ENCODE measurements at regions not wholly inside any gene's neighbourhood (a gene's known extent, or its start where the extent isn't known, plus 50 kb on each side); places are given as distances from the start of the nearest gene placed in this dataset.

- Histone ChIP-seq H3K4me3 (ENCODE audit: insufficient read depth, low read depth, low read length) (no peak overlapping the region), H3K27me3 (ENCODE audit: control insufficient read depth, insufficient read depth, low read length) (no peaks in the 10 kb centered on the region), H3K36me3 (replicated peaks; ENCODE audit: control insufficient read depth, insufficient read depth, low read length) (no peaks in the 10 kb centered on the region)
- DNase-seq = no peak
These were observed 56.8 kb upstream of the GRIA4 start for GRCh38 chr11:105553025-105553424.

GRCh38 chr11:105548359-105548758 is 61.5 kb upstream of the GRIA4 start:
- no peak for DNase-seq

GRCh38 chr11:105538588-105538987 is 71.3 kb upstream of the GRIA4 start:
- no peak overlapping the region for H3K4me3 ChIP-seq (ENCODE audit: insufficient read depth, low read depth, low read length)
- H3K27me3 ChIP-seq (ENCODE audit: control insufficient read depth, insufficient read depth, low read length) = no peaks in the 10 kb centered on the region
- no peak for DNase-seq
- H3K36me3 ChIP-seq (replicated peaks; ENCODE audit: control insufficient read depth, insufficient read depth, low read length) = no peaks in the 10 kb centered on the region

More at GRCh38 chr11:105548359-105548758, 61.5 kb upstream of the GRIA4 start:
- Histone ChIP-seq H3K36me3 (replicated peaks; ENCODE audit: control insufficient read depth, insufficient read depth, low read length) (no peaks in the 10 kb centered on the region), H3K4me3 (ENCODE audit: insufficient read depth, low read depth, low read length) (no peak overlapping the region), H3K27me3 (ENCODE audit: control insufficient read depth, insufficient read depth, low read length) (no peaks in the 10 kb centered on the region)

GRCh38 chr11:105537531-105537930 is 72.3 kb upstream of the GRIA4 start:
- no peak overlapping the region for H3K4me3 ChIP-seq (ENCODE audit: insufficient read depth, low read depth, low read length)
- no peak for DNase-seq
- H3K36me3 ChIP-seq (replicated peaks; ENCODE audit: control insufficient read depth, insufficient read depth, low read length) = no peaks in the 10 kb centered on the region
- no peaks in the 10 kb centered on the region for H3K27me3 ChIP-seq (ENCODE audit: control insufficient read depth, insufficient read depth, low read length)

- no peaks in the 10 kb centered on the region for H3K36me3 ChIP-seq (replicated peaks; ENCODE audit: control insufficient read depth, insufficient read depth, low read length)
- no peak for DNase-seq
- H3K27me3 ChIP-seq (ENCODE audit: control insufficient read depth, insufficient read depth, low read length) = no peaks in the 10 kb centered on the region
- H3K4me3 ChIP-seq (ENCODE audit: insufficient read depth, low read depth, low read length) = no peak overlapping the region
These were observed 85.6 kb upstream of the GRIA4 start for GRCh38 chr11:105524286-105524685.

- no peaks in the 10 kb centered on the region for H3K27me3 ChIP-seq (ENCODE audit: control insufficient read depth, insufficient read depth, low read length)
- H3K36me3 ChIP-seq (replicated peaks; ENCODE audit: control insufficient read depth, insufficient read depth, low read length) = no peaks in the 10 kb centered on the region
- H3K4me3 ChIP-seq (ENCODE audit: insufficient read depth, low read depth, low read length) = no peak overlapping the region
- no peak for DNase-seq
These were observed 89.0 kb upstream of the GRIA4 start for GRCh38 chr11:105520706-105521345.

- H3K27me3 ChIP-seq (ENCODE audit: control insufficient read depth, insufficient read depth, low read length) = no peaks in the 10 kb centered on the region
- no peak overlapping the region for H3K4me3 ChIP-seq (ENCODE audit: insufficient read depth, low read depth, low read length)
- no peaks in the 10 kb centered on the region for H3K36me3 ChIP-seq (replicated peaks; ENCODE audit: control insufficient read depth, insufficient read depth, low read length)
- no peak for DNase-seq
These were observed 102.2 kb upstream of the GRIA4 start for GRCh38 chr11:105507496-105508254.

- H3K36me3 ChIP-seq (replicated peaks; ENCODE audit: control insufficient read depth, insufficient read depth, low read length) = no peaks in the 10 kb centered on the region
- H3K4me3 ChIP-seq (ENCODE audit: insufficient read depth, low read depth, low read length) = no peak overlapping the region
- H3K27me3 ChIP-seq (ENCODE audit: control insufficient read depth, insufficient read depth, low read length) = no peaks in the 10 kb centered on the region
- no peak for DNase-seq
These were observed 117.9 kb upstream of the GRIA4 start for GRCh38 chr11:105492010-105492409.

GRCh38 chr11:105491394-105491793 is 118.5 kb upstream of the GRIA4 start:
- no peaks in the 10 kb centered on the region for H3K27me3 ChIP-seq (ENCODE audit: control insufficient read depth, insufficient read depth, low read length)
- H3K36me3 ChIP-seq (replicated peaks; ENCODE audit: control insufficient read depth, insufficient read depth, low read length) = no peaks in the 10 kb centered on the region
- no peak overlapping the region for H3K4me3 ChIP-seq (ENCODE audit: insufficient read depth, low read depth, low read length)
- DNase-seq = no peak

- no peak for DNase-seq
- Histone ChIP-seq H3K36me3 (replicated peaks; ENCODE audit: control insufficient read depth, insufficient read depth, low read length) (no peaks in the 10 kb centered on the region), H3K4me3 (ENCODE audit: insufficient read depth, low read depth, low read length) (no peak overlapping the region), H3K27me3 (ENCODE audit: control insufficient read depth, insufficient read depth, low read length) (no peaks in the 10 kb centered on the region)
These were observed 119.5 kb upstream of the GRIA4 start for GRCh38 chr11:105490333-105490732.

- no peak for DNase-seq
- Histone ChIP-seq H3K27me3 (ENCODE audit: control insufficient read depth, insufficient read depth, low read length) (no peaks in the 10 kb centered on the region), H3K4me3 (ENCODE audit: insufficient read depth, low read depth, low read length) (no peak overlapping the region), H3K36me3 (replicated peaks; ENCODE audit: control insufficient read depth, insufficient read depth, low read length) (no peaks in the 10 kb centered on the region)
These were observed 120.4 kb upstream of the GRIA4 start for GRCh38 chr11:105489446-105489845.

GRCh38 chr11:105486929-105487328 is 122.9 kb upstream of the GRIA4 start:
- Histone ChIP-seq H3K27me3 (ENCODE audit: control insufficient read depth, insufficient read depth, low read length) (no peaks in the 10 kb centered on the region), H3K4me3 (ENCODE audit: insufficient read depth, low read depth, low read length) (no peak overlapping the region), H3K36me3 (replicated peaks; ENCODE audit: control insufficient read depth, insufficient read depth, low read length) (no peaks in the 10 kb centered on the region)
- DNase-seq = no peak

GRCh38 chr11:105469931-105470330 is 139.9 kb upstream of the GRIA4 start:
- H3K27me3 ChIP-seq (ENCODE audit: control insufficient read depth, insufficient read depth, low read length) = no peaks in the 10 kb centered on the region
- no peaks in the 10 kb centered on the region for H3K36me3 ChIP-seq (replicated peaks; ENCODE audit: control insufficient read depth, insufficient read depth, low read length)
- no peak overlapping the region for H3K4me3 ChIP-seq (ENCODE audit: insufficient read depth, low read depth, low read length)
- no peak for DNase-seq

GRCh38 chr11:105468154-105468553 is 141.7 kb upstream of the GRIA4 start:
- Histone ChIP-seq H3K36me3 (replicated peaks; ENCODE audit: control insufficient read depth, insufficient read depth, low read length) (no peaks in the 10 kb centered on the region), H3K27me3 (ENCODE audit: control insufficient read depth, insufficient read depth, low read length) (no peaks in the 10 kb centered on the region), H3K4me3 (ENCODE audit: insufficient read depth, low read depth, low read length) (no peak overlapping the region)
- no peak for DNase-seq

- Histone ChIP-seq H3K4me3 (ENCODE audit: insufficient read depth, low read depth, low read length) (no peak overlapping the region), H3K36me3 (replicated peaks; ENCODE audit: control insufficient read depth, insufficient read depth, low read length) (no peaks in the 10 kb centered on the region), H3K27me3 (ENCODE audit: control insufficient read depth, insufficient read depth, low read length) (no peaks in the 10 kb centered on the region)
- no peak for DNase-seq
These were observed 143.2 kb upstream of the GRIA4 start for GRCh38 chr11:105466582-105467228.

Measured in H7 (cell line).